Stimulated activated memory B cell treated with anti-CD40 and anti-IgM and Interleukin-4, amounts not matched to agents 10 μg/mL and 1 μg/mL and 100 μg/mL, for 72 hours (primary cell): ENCODE measurements at regions not wholly inside any gene's neighbourhood (a gene's known extent, or its start where the extent isn't known, plus 50 kb on each side); places are given as distances from the start of the nearest gene placed in this dataset.

ENCODE experiments used
- ATAC-seq: fragments of 150-1000 bp; cut with Tn5 transposase; 2 replicates; pipeline ENCODE4 v1.10.0; 2021
- H3K27ac Mint-ChIP-seq: one replicate; pipeline ENCODE4 v1.8.0; 2022; ENCODE audit warnings: mild to moderate bottlenecking, mixed read lengths
- H3K27me3 Mint-ChIP-seq: one replicate; pipeline ENCODE4 v1.8.0; 2022; ENCODE audit warnings: mixed read lengths
- H3K36me3 Mint-ChIP-seq: one replicate; pipeline ENCODE4 v1.8.0; 2022; ENCODE audit warnings: mixed read lengths
- H3K4me1 Mint-ChIP-seq: one replicate; pipeline ENCODE4 v1.8.0; 2022; ENCODE audit warnings: mixed read lengths
- H3K4me3 Mint-ChIP-seq: one replicate; pipeline ENCODE4 v1.8.0; 2022; ENCODE audit warnings: mild to moderate bottlenecking, moderate library complexity, mixed read lengths
- H3K9me3 Mint-ChIP-seq: one replicate; pipeline ENCODE4 v1.8.0; 2022; ENCODE audit warnings: mixed read lengths

- no peak overlapping the region for H3K27ac Mint-ChIP-seq
- ATAC-seq = no peak
- peaks cover 7% of the 10 kb centered on the region for H3K9me3 Mint-ChIP-seq
- peaks cover 5% of the 10 kb centered on the region for H3K4me1 Mint-ChIP-seq
- H3K4me3 Mint-ChIP-seq = no peak overlapping the region
- H3K27me3 Mint-ChIP-seq = no peaks in the 10 kb centered on the region
- H3K36me3 Mint-ChIP-seq = peaks cover 7% of the 10 kb centered on the region
These were observed 64.9 kb downstream of the CYB561 start for GRCh38 chr17:63381101-63381729.

DNA sequence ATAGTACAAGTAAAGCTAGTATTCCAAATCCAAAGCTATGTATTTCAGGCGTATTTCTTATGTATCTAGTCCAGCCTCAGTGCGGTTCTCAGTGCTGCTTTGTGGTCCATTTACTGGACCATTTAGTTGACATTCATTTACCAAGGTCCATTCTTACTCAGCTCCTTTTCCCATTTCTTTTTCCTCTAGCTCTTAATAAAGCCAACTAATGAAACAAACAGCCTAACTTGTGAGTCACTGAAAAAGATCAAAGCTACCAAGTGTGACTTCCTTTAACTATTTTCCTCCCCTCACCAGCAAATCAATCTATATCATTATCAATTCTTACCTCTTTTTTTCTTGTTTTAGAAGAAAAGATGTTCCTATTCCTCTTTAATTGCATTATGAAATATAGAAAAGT is 64.0 kb downstream of the CYB561 start:
- Mint-ChIP-seq H3K27ac (no peak overlapping the region), H3K9me3 (peaks cover 7% of the 10 kb centered on the region), H3K4me1 (peaks cover 5% of the 10 kb centered on the region), H3K4me3 (no peak overlapping the region), H3K27me3 (no peaks in the 10 kb centered on the region), H3K36me3 (peaks cover 6% of the 10 kb centered on the region)
- no peak for ATAC-seq
